Sigmoid colon (tissue), 6 donors: ENCODE measurements at regions not wholly inside any gene's neighbourhood (a gene's known extent, or its start where the extent isn't known, plus 50 kb on each side); places are given as distances from the start of the nearest gene placed in this dataset.

Source experiments
- DNase-seq: peaks from one replicate; pipeline ENCODE4 v3.0.0-alpha.2; 2019
- H3K27ac ChIP-seq, 4 donors: fragments of 200-600 bp; sonication (generic); one replicate each; pipeline ENCODE4 v1.5.1; 2016 to 2019; ENCODE audit warnings: mild to moderate bottlenecking in 1 of 4
- H3K27me3 ChIP-seq, 3 donors: fragments of 200-600 bp; sonication (generic); one replicate each; pipeline ENCODE4 v1.5.1; 2019; ENCODE audit warnings: mild to moderate bottlenecking in 1 of 3
- H3K36me3 ChIP-seq, 4 donors: fragments of 200-600 bp; sonication (generic); one replicate each; pipeline ENCODE4 v1.5.1; 2016 to 2019
- H3K4me1 ChIP-seq, 4 donors: fragments of 200-600 bp; sonication (generic); one replicate each; pipeline ENCODE4 v1.5.1; 2017 to 2019
- H3K4me3 ChIP-seq, 4 donors: fragments of 200-600 bp; sonication (generic); one replicate each; pipeline ENCODE4 v1.5.1; 2017 to 2019; ENCODE audit warnings: mild to moderate bottlenecking in 2 of 4, moderate library complexity in 1 of 4
- H3K9me3 ChIP-seq, 4 donors: fragments of 200-600 bp in 3 of 4; sonication (generic) in 3 of 4; one replicate each; pipeline versions ENCODE4 v1.5.1 to v1.6.1; 2013 to 2019
- EP300 ChIP-seq, 4 donors: sonication (generic); formaldehyde crosslinking; IDR thresholded peaks; one replicate each; pipeline ENCODE4 v1.6.1; 2017; ENCODE audit warnings: antibody characterized with exemption in 4 of 4
- POLR2A ChIP-seq, 2 donors: fragments of 450-650 bp; IDR thresholded peaks; one replicate each; pipeline ENCODE4 v1.6.1; 2016; ENCODE audit warnings: antibody characterized with exemption in 2 of 2, mild to moderate bottlenecking in 2 of 2, moderate library complexity in 2 of 2
- POLR2AphosphoS5 ChIP-seq, 4 donors: sonication (generic); formaldehyde crosslinking; IDR thresholded peaks; one replicate each; pipeline ENCODE4 v1.6.1; 2017; ENCODE audit warnings: antibody characterized with exemption in 4 of 4
- WGBS, 2 donors: extraction: QIAGEN DNeasy Blood & Tissue Kit; methylation state at CpG; one replicate each; pipeline ENCODE4 v1.1.7; 2013; 5-methylcytosine and 5-hydroxymethylcytosine counted together
- intact Hi-C: fragments of 100-400 bp; cut with DNase I; formaldehyde crosslinking; loops from one replicate; pipeline ENCODE4 v1.15.1; 2023
- TF ChIP-seq, protein P1 (sequence below), 4 experiments: fragments of 450-650 bp in 3 of 4; fragments of 200-600 bp in 1 of 4; IDR thresholded peaks; one replicate each; pipeline ENCODE4 v1.5.1; 2016 to 2019; ENCODE audit warnings: antibody characterized with exemption in 4 of 4, mild to moderate bottlenecking in 3 of 4, moderate library complexity in 2 of 4
- donor health status: healthy with polysubstance abuse.
- donor health status: healthy.

DNA sequence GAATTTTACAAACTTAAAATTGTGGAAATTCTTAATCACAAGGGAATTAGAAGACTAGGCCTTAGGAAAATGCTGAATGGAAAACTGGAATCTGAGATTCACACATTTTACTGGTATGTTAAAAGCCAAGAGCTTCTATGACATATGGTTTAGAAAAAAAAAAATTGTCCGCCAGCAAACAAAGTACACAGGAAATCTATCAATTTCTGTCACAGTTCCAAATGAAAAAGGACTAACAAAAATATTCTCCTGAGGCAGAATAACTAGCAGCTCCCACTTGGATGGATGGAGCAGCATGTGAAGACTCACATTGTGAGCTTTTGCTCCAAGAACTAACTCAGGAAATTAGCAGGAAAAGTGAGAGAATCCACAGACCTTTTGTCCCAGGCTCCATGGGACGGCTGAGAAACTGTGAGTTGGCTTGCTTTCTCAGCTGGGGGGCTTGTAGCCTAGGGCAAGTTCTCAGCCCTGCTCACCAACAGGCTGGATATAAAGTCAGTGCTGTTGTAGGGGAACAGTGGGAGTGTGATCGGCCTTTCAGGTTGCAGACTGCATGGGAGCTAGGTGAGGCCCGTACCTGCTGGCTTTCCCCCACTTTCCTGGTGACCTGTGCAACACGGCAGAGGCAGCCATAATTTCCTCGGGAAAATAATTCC lies 731.1 kb upstream of the SGO1 start:
- intact Hi-C loops: no loop called here
- no peak for DNase-seq
- Histone ChIP-seq H3K4me3 (no peak overlapping the region), H3K27ac (no peak overlapping the region), H3K4me1 (no peaks in the 10 kb centered on the region), H3K9me3 (peaks cover 0 to 3% (median 0%) of the 10 kb centered on the region in 4 donors), H3K36me3 (no peaks in the 10 kb centered on the region), H3K27me3 (no peaks in the 10 kb centered on the region)
- 81 to 84% methylated on average over 6 of the region's 6 CpGs for WGBS, 2 donors
- no peak for TF ChIP-seq POLR2AphosphoS5 (IDR thresholded peaks at IDR 0.05)

DNA sequence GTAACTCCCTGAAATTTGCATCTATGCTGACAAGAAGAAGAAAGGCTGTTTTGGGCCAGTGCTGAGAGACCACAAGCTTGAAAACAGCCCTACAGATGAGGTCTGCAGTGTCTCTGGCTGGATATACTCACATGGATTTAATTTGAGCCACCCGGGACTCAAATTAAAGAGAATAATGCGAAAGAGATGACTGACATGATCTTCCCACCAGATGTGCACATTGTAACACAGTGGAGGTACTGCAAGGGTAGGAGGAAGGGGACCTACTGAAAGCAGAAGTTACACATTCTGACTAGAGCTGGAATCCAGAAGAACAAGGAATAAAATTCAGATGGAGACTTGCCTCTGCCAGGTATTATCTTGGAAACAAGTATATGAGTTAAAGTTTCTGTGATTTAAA lies 728.3 kb upstream of the SGO1 start:
- TF ChIP-seq EP300 (IDR thresholded peaks at IDR 0.05) (no peak), POLR2AphosphoS5 (IDR thresholded peaks at IDR 0.05) (no peak), POLR2A (IDR thresholded peaks at IDR 0.05) (no peak)
- TF ChIP-seq, protein P1, sequence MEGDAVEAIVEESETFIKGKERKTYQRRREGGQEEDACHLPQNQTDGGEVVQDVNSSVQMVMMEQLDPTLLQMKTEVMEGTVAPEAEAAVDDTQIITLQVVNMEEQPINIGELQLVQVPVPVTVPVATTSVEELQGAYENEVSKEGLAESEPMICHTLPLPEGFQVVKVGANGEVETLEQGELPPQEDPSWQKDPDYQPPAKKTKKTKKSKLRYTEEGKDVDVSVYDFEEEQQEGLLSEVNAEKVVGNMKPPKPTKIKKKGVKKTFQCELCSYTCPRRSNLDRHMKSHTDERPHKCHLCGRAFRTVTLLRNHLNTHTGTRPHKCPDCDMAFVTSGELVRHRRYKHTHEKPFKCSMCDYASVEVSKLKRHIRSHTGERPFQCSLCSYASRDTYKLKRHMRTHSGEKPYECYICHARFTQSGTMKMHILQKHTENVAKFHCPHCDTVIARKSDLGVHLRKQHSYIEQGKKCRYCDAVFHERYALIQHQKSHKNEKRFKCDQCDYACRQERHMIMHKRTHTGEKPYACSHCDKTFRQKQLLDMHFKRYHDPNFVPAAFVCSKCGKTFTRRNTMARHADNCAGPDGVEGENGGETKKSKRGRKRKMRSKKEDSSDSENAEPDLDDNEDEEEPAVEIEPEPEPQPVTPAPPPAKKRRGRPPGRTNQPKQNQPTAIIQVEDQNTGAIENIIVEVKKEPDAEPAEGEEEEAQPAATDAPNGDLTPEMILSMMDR (IDR thresholded peaks at IDR 0.05): no peak
- H3K4me3 ChIP-seq: no peak overlapping the region
- no peaks in the 10 kb centered on the region for H3K4me1 ChIP-seq
- intact Hi-C loops: no loop called here
- H3K36me3 ChIP-seq: no peaks in the 10 kb centered on the region
- H3K9me3 ChIP-seq: peaks cover 0 to 3% (median 0%) of the 10 kb centered on the region in 4 donors
- H3K27ac ChIP-seq: no peak overlapping the region
- 85 to 91% methylated on average over 2 of the region's 2 CpGs for WGBS, 2 donors
- no peak for DNase-seq
- H3K27me3 ChIP-seq: no peaks in the 10 kb centered on the region

DNA sequence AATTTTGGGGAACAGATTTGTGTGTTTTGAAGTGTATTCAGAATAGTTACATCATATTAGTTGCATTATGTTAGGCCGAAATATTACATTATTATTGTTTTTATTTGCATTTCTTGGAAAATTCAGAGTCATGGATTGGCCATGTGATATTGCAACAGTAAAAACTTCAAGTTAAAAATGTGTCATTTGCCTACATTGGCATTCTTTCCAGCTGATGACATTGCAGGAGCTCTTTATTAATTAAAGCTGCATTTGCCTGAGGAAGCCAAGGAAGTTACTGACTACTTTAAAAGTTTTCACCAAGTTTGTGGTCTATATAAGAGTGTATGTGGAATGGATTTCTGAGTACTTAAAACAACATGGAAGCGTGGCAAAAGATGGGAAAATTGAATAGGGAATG lies 726.4 kb upstream of the SGO1 start:
- DNase-seq: no peak
- no peaks in the 10 kb centered on the region for H3K9me3 ChIP-seq
- no peak overlapping the region for H3K4me3 ChIP-seq
- H3K4me1 ChIP-seq: no peaks in the 10 kb centered on the region
- no peak overlapping the region for H3K27ac ChIP-seq
- H3K27me3 ChIP-seq: no peaks in the 10 kb centered on the region
- TF ChIP-seq, protein P1 (IDR thresholded peaks at IDR 0.05): no peak
- TF ChIP-seq EP300 (IDR thresholded peaks at IDR 0.05) (no peak), POLR2AphosphoS5 (IDR thresholded peaks at IDR 0.05) (no peak), POLR2A (IDR thresholded peaks at IDR 0.05) (no peak)
- H3K36me3 ChIP-seq: no peaks in the 10 kb centered on the region
- WGBS, 2 donors: 65 to 77% methylated on average over 2 of the region's 2 CpGs
- intact Hi-C loops: no loop called here

DNA sequence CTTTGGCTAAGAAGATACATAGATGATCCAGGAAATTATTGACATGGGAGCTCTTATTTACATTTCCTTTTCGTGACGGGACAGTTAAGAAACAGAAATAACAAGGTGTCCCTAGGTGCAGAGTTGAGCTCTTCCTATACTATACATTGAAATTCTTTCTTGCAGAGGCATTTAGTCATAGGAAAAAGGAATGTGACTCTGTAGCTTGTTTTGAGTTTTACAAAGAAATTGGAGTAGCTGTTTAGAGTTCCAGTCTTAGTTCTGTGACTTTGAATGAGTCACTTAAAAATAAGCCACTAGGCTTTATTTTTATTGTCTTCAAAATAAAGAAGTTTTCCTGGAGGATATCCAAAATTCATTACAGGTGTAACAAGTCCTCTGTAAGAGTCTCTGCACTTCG lies 723.5 kb upstream of the SGO1 start:
- Histone ChIP-seq H3K27ac (no peak overlapping the region), H3K4me1 (no peaks in the 10 kb centered on the region), H3K4me3 (no peak overlapping the region), H3K9me3 (no peaks in the 10 kb centered on the region), H3K27me3 (no peaks in the 10 kb centered on the region), H3K36me3 (no peaks in the 10 kb centered on the region)
- TF ChIP-seq POLR2AphosphoS5 (IDR thresholded peaks at IDR 0.05): no peak
- TF ChIP-seq, protein P1 (IDR thresholded peaks at IDR 0.05): no peak
- TF ChIP-seq POLR2A (IDR thresholded peaks at IDR 0.05): no peak
- TF ChIP-seq EP300 (IDR thresholded peaks at IDR 0.05): no peak
- no peak for DNase-seq
- 50 to 75% methylated on average over 3 of the region's 3 CpGs for WGBS, 2 donors
- intact Hi-C loops: no loop called here

DNA sequence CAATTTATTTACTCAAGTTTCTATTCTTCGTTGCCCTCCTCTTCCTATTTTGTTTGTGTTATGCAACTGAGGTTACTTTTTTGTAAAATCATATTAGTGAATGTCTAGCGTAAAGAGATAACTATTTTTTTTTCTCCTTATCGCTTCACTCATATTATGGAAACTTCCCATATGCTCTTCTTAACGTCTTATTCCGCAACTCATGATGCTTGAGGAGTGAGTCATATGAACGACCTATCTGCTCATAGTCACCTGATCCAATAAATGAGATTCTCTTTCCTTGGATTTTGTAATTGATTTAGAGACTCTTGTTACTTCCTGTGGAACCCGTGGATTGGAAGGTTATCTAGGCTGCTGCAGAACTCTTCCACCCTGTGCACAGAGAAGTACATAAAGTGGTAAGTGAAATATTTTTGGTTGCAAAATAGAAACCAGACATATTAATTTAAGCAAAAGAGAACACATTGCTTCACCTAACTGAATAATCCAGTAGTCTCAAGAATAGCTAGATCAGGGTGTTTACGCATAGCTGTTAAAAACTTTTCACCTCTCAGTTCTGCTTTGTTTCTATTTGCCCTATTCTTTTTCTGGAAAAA lies 719.3 kb upstream of the SGO1 start:
- DNase-seq: no peak
- intact Hi-C loops: no loop called here
- Histone ChIP-seq H3K36me3 (no peaks in the 10 kb centered on the region), H3K4me3 (no peak overlapping the region), H3K27ac (no peak overlapping the region), H3K27me3 (no peaks in the 10 kb centered on the region), H3K9me3 (peaks cover 0 to 3% (median 0%) of the 10 kb centered on the region in 4 donors), H3K4me1 (no peaks in the 10 kb centered on the region)
- no peak for TF ChIP-seq EP300 (IDR thresholded peaks at IDR 0.05)
- TF ChIP-seq, protein P1 (IDR thresholded peaks at IDR 0.05): no peak
- no peak for TF ChIP-seq POLR2AphosphoS5 (IDR thresholded peaks at IDR 0.05)
- no peak for TF ChIP-seq POLR2A (IDR thresholded peaks at IDR 0.05)
- WGBS, 2 donors: 74 to 79% methylated on average over 8 of the region's 8 CpGs
